CD4-positive, alpha-beta T cell treated with Interleukin-15 for 4 hours (primary cell): ENCODE measurements at regions not wholly inside any gene's neighbourhood (a gene's known extent, or its start where the extent isn't known, plus 50 kb on each side); places are given as distances from the start of the nearest gene placed in this dataset.
"Not testable (repeated sequence)": the region's sequence is repeated elsewhere in the genome, so short reads cannot be mapped to it uniquely, and the experiment has no call there.

Experiments
- DNase-seq: peaks from one replicate; pipeline ENCODE4 v3.0.0-alpha.2; 2020; ENCODE audit warnings: low spot score

GRCh38 chr3:21989341-21990042 is 238.5 kb upstream of the ZNF385D start:
- DNase-seq: no peak

- DNase-seq: no peak
These were observed 240.1 kb upstream of the ZNF385D start for GRCh38 chr3:21991061-21991460.

GRCh38 chr3:21995079-21995607 is 244.1 kb upstream of the ZNF385D start:
- DNase-seq: no peak

- no peak for DNase-seq
These were observed 256.4 kb upstream of the ZNF385D start for GRCh38 chr3:22007368-22007767.

GRCh38 chr3:22010997-22011396 is 260.0 kb upstream of the ZNF385D start:
- no peak for DNase-seq

GRCh38 chr3:22012471-22012870 is 261.5 kb upstream of the ZNF385D start:
- DNase-seq: no peak

- DNase-seq: no peak
These were observed 262.6 kb upstream of the ZNF385D start for GRCh38 chr3:22013641-22014040.

- DNase-seq: no peak
These were observed 265.2 kb upstream of the ZNF385D start for GRCh38 chr3:22016197-22016596.

GRCh38 chr3:22024638-22025037 is 273.6 kb upstream of the ZNF385D start:
- DNase-seq: not testable (repeated sequence)

- no peak for DNase-seq
These were observed 278.5 kb upstream of the ZNF385D start for GRCh38 chr3:22029480-22029879.

- DNase-seq: no peak
These were observed 288.2 kb upstream of the ZNF385D start for GRCh38 chr3:22039161-22039560.

- DNase-seq: no peak
These were observed 289.1 kb upstream of the ZNF385D start for GRCh38 chr3:22040150-22040549.

- DNase-seq: no peak
These were observed 294.9 kb upstream of the ZNF385D start for GRCh38 chr3:22045882-22046281.

GRCh38 chr3:22063500-22063899 is 312.5 kb upstream of the ZNF385D start:
- no peak for DNase-seq

GRCh38 chr3:22068619-22069018 is 317.6 kb upstream of the ZNF385D start:
- no peak for DNase-seq

- no peak for DNase-seq
These were observed 337.2 kb upstream of the ZNF385D start for GRCh38 chr3:22088204-22088603.

GRCh38 chr3:22089284-22089683 is 338.3 kb upstream of the ZNF385D start:
- no peak for DNase-seq

GRCh38 chr3:22091329-22091728 is 340.3 kb upstream of the ZNF385D start:
- no peak for DNase-seq

GRCh38 chr3:22098021-22098420 is 347.0 kb upstream of the ZNF385D start:
- no peak for DNase-seq

- no peak for DNase-seq
These were observed 350.3 kb upstream of the ZNF385D start for GRCh38 chr3:22101351-22101750.

GRCh38 chr3:22101811-22102210 is 350.8 kb upstream of the ZNF385D start:
- no peak for DNase-seq

GRCh38 chr3:22103423-22103822 is 352.4 kb upstream of the ZNF385D start:
- DNase-seq: no peak

- DNase-seq: no peak
These were observed 355.3 kb upstream of the ZNF385D start for GRCh38 chr3:22106213-22106896.

- no peak for DNase-seq
These were observed 360.2 kb upstream of the ZNF385D start for GRCh38 chr3:22111226-22111625.
